Activated CD4-positive, alpha-beta T cell treated with anti-CD3 and anti-CD28 coated beads, Interleukin-2, Interleukin-6, amounts not matched to agents 100 ng/mL and 50 ng/mL, durations not matched to agents 16 hours and 8 hours (primary cell): ENCODE measurements at regions not wholly inside any gene's neighbourhood (a gene's known extent, or its start where the extent isn't known, plus 50 kb on each side); places are given as distances from the start of the nearest gene placed in this dataset.

Source experiments
- DNase-seq: peaks from one replicate; pipeline ENCODE4 v3.0.0-alpha.2; 2020

- DNase-seq, result no peak
These were observed 212.9 kb downstream of the ACTL7B start for GRCh38 chr9:108642871-108643270.

- no peak for DNase-seq
These were observed 215.6 kb downstream of the ACTL7B start for GRCh38 chr9:108640230-108640629.

GRCh38 chr9:108639696-108640095 lies 216.1 kb downstream of the ACTL7B start:
- no peak for DNase-seq

GRCh38 chr9:108639091-108639490 lies 216.7 kb downstream of the ACTL7B start:
- no peak for DNase-seq

GRCh38 chr9:108637340-108637739 lies 218.4 kb downstream of the ACTL7B start:
- DNase-seq, result no peak

GRCh38 chr9:108636013-108636412 lies 219.8 kb downstream of the ACTL7B start:
- DNase-seq, result no peak

GRCh38 chr9:108634672-108635462 lies 220.9 kb downstream of the ACTL7B start:
- no peak for DNase-seq

- DNase-seq, result no peak
These were observed 221.6 kb downstream of the ACTL7B start for GRCh38 chr9:108634204-108634603.

GRCh38 chr9:108631496-108632285 lies 224.1 kb downstream of the ACTL7B start:
- no peak for DNase-seq

- DNase-seq, result no peak
These were observed 227.5 kb downstream of the ACTL7B start for GRCh38 chr9:108628316-108628715.

- no peak for DNase-seq
These were observed 229.0 kb downstream of the ACTL7B start for GRCh38 chr9:108626743-108627142.

GRCh38 chr9:108621991-108622855 lies 233.6 kb downstream of the ACTL7B start:
- DNase-seq, result no peak

- no peak for DNase-seq
These were observed 235.0 kb downstream of the ACTL7B start for GRCh38 chr9:108620767-108621166.

GRCh38 chr9:108618906-108619550 lies 236.8 kb downstream of the ACTL7B start:
- no peak for DNase-seq

GRCh38 chr9:108617676-108618075 lies 238.1 kb downstream of the ACTL7B start:
- no peak for DNase-seq

GRCh38 chr9:108615152-108615551 lies 240.6 kb downstream of the ACTL7B start:
- no peak for DNase-seq

- DNase-seq, result no peak
These were observed 243.3 kb downstream of the ACTL7B start for GRCh38 chr9:108612513-108612912.

- no peak for DNase-seq
These were observed 245.9 kb downstream of the ACTL7B start for GRCh38 chr9:108609897-108610253.

- DNase-seq, result no peak
These were observed 246.4 kb downstream of the ACTL7B start for GRCh38 chr9:108609227-108609896.

- DNase-seq, result no peak
These were observed 248.2 kb downstream of the ACTL7B start for GRCh38 chr9:108607607-108608006.

- DNase-seq, result no peak
These were observed 249.4 kb downstream of the ACTL7B start for GRCh38 chr9:108606401-108606800.

- no peak for DNase-seq
These were observed 252.6 kb downstream of the ACTL7B start for GRCh38 chr9:108603141-108603540.
